C4-2B (cell line): ENCODE measurements at regions not wholly inside any gene's neighbourhood (a gene's known extent, or its start where the extent isn't known, plus 50 kb on each side); places are given as distances from the start of the nearest gene placed in this dataset.

ENCODE experiments used
- H3K27ac ChIP-seq: fragments of 450-650 bp; 2 replicates; pipeline ENCODE4 v1.5.1; 2017
- CTCF ChIP-seq: fragments of 450-650 bp; conservative IDR thresholded peaks from 2 replicates; pipeline ENCODE4 v1.5.1; 2017; ENCODE audit warnings: mild to moderate bottlenecking
- ZFX ChIP-seq: fragments of 450-650 bp; IDR thresholded peaks from 2 replicates; pipeline ENCODE4 v1.6.1; 2017

GRCh38 chr10:123287594-123288247 lies 133.5 kb downstream of the BUB3 start:
- TF ChIP-seq ZFX (no peak), CTCF (no peak)
- H3K27ac ChIP-seq: no peak overlapping the region

DNA sequence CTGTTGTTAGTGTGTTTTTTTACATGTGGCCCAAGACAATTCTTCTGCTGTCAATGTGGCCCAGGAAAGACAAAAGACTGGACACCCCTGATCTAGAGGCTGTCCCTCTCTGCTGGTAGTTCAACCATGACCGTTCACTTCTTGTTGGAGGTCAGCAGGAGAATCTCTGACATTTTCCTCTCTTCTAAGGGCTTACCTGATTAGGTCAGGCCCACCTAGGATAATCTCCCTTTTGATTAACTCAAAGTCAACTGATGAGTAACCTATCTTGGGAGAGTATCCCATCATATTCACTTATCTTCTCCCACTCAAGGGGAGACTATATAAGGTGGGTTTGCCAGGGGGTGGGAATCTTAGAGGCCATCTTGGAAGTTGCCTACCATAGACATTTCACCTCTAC lies 135.2 kb downstream of the BUB3 start:
- no peak overlapping the region for H3K27ac ChIP-seq
- TF ChIP-seq ZFX: no peak
- TF ChIP-seq CTCF: no peak

DNA sequence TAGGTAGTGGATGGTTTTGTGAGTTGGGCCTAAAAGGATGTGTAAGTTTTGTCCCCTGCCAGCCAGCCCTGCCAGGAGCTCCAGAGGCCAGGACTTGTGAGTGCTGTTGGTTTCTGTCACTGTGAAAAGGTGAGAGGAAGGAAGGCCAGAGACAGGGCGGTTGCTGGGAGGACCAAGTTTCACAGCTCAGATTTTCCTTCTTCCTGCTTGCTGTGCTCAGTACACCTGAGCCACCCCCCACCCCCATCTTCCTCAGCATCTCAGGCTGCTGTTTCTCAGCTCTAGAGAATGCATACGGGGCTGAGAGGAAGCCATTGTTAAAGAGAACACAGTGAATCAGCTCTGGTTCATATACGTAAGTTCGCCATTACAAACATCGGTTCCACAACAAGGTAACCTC lies 139.9 kb downstream of the BUB3 start:
- TF ChIP-seq ZFX: no peak
- no peak for TF ChIP-seq CTCF
- no peak overlapping the region for H3K27ac ChIP-seq

DNA sequence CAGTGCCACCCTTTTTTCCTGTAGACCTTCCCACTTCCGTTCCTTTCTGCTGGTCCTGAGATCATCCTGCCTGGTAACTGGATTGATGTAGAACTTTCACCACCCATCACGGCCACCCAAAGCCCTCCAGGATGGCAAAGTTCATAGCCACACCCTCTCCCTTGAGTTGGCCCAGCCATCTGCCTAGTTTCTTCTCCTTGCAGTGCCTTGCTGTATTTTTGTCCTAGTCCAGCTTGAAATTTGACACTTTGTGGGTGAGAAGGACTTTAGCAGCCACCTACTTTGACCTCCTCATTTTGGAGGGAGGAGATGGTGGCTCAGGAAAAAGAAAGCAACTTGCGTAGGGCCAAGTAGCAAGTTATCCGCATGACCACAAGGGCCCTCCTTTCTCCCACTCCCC lies 140.7 kb downstream of the BUB3 start:
- no peak for TF ChIP-seq CTCF
- no peak for TF ChIP-seq ZFX
- H3K27ac ChIP-seq: no peak overlapping the region

DNA sequence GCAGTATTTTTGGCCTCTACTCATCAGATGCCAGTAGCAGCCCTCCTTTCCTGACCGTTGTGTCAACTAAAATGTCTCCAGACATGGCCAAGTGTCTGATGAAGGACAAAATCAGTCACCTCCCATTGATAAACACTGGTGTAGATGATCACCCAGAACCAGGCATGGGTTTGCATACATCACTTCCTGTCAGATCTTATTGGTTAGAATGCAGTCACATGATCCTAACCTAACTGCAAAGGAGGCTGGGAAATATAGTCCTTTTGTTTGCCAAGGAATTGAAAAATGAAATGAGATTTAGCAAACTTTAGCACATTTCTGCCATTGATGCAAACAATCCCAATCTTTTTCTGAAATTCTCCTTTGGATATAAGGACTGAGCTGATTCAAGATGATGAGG lies 141.4 kb downstream of the BUB3 start:
- TF ChIP-seq CTCF (no peak), ZFX (no peak)
- H3K27ac ChIP-seq: no peak overlapping the region

GRCh38 chr10:123297175-123297574 lies 143.0 kb downstream of the BUB3 start:
- TF ChIP-seq ZFX: no peak
- no peak for TF ChIP-seq CTCF
- H3K27ac ChIP-seq: no peak overlapping the region

- H3K27ac ChIP-seq: no peak overlapping the region
- TF ChIP-seq CTCF (no peak), ZFX (no peak)
These were observed 144.4 kb downstream of the BUB3 start for GRCh38 chr10:123298583-123298982.
